B cell (primary cell): ENCODE measurements at regions not wholly inside any gene's neighbourhood (a gene's known extent, or its start where the extent isn't known, plus 50 kb on each side); places are given as distances from the start of the nearest gene placed in this dataset.

Source experiments
- ATAC-seq: fragments of 200-7000 bp; cut with Tn5 transposase; one replicate; pipeline ENCODE4 v1.10.0; 2021; ENCODE audit warnings: low read depth, mild to moderate bottlenecking, moderate number of reproducible peaks, moderate library complexity
- CTCF ChIA-PET: fragments of 350-600 bp; sonication (Branson Sonifier 250); formaldehyde crosslinking; loops from one replicate; lab custom pipeline; 2021; ENCODE audit warnings: antibody characterized with exemption, inconsistent platforms; lab: Charles Lee
- POLR2A ChIA-PET: fragments of 350-600 bp; sonication (Branson Sonifier 250); formaldehyde crosslinking; loops from one replicate; lab custom pipeline; 2021; ENCODE audit warnings: antibody characterized with exemption; lab: Charles Lee
- DNase-seq: peaks from one replicate; pipeline ENCODE4 v3.0.0; 2013
- H2AFZ ChIP-seq: 2 replicates; pipeline ENCODE4 v1.6.1; 2012; ENCODE audit warnings: mild to moderate bottlenecking, low read depth, low read length; ENCODE audit not compliant: insufficient read depth, poor library complexity, severe bottlenecking
- H3K27ac ChIP-seq, 2 donors: 1 replicate in 1 of 2; 2 replicates in 1 of 2; pipeline ENCODE4 v1.5.1; 2012 to 2013; ENCODE audit warnings: low read length in 2 of 2, mild to moderate bottlenecking in 2 of 2, moderate library complexity in 1 of 2
- H3K27me3 ChIP-seq, 4 experiments: fragments of 200-600 bp in 1 of 4; sonication (generic) in 1 of 4; replicated peaks in 1 of 4; 1 replicate in 2 of 4; 2 replicates in 2 of 4; pipeline versions ENCODE4 v1.6.1 to v1.7.0; 2013 to 2016; ENCODE audit warnings: low read length in 3 of 4, mild to moderate bottlenecking in 2 of 4, mixed read lengths in 1 of 4, moderate library complexity in 1 of 4; ENCODE audit not compliant: insufficient read depth in 4 of 4, control insufficient read depth in 3 of 4; ENCODE audit errors: control extremely low read depth in 1 of 4
- H3K36me3 ChIP-seq, 2 experiments: replicated peaks in 1 of 2; 1 replicate in 1 of 2; 2 replicates in 1 of 2; pipeline versions ENCODE4 v1.6.1 to v1.7.1; 2013; ENCODE audit warnings: low read length in 1 of 2; ENCODE audit not compliant: insufficient read depth in 2 of 2, control insufficient read depth in 1 of 2; ENCODE audit errors: control extremely low read depth in 1 of 2, extremely low read depth in 1 of 2
- H3K4me1 ChIP-seq, 2 donors: fragments of 200-600 bp in 1 of 2; sonication (generic) in 1 of 2; 1 replicate in 1 of 2; 2 replicates in 1 of 2; pipeline versions ENCODE4 v1.5.1 to v1.6.1; 2013 to 2017; ENCODE audit warnings: low read length in 2 of 2; ENCODE audit not compliant: control insufficient read depth in 2 of 2, insufficient read depth in 2 of 2
- H3K4me2 ChIP-seq: replicated peaks from 2 replicates; pipeline ENCODE3; 2012; ENCODE audit warnings: mild to moderate bottlenecking, low read depth, low read length; ENCODE audit not compliant: poor library complexity, severe bottlenecking
- H3K4me3 ChIP-seq, 5 experiments: fragments of 200-600 bp in 1 of 5; sonication (generic) in 1 of 5; 1 replicate in 3 of 5; 2 replicates in 2 of 5; pipeline versions ENCODE4 v1.5.1 to v1.7.0; 2011 to 2016; ENCODE audit warnings: low read length in 4 of 5, mild to moderate bottlenecking in 4 of 5, low read depth in 2 of 5, control low read depth in 1 of 5, moderate library complexity in 1 of 5; ENCODE audit not compliant: insufficient read depth in 1 of 5; ENCODE audit errors: control extremely low read depth in 1 of 5, extremely low read depth in 1 of 5
- H3K79me2 ChIP-seq: fragments of 200-600 bp; sonication (generic); one replicate; pipeline ENCODE4 v1.6.0; 2016; ENCODE audit warnings: low read length; ENCODE audit not compliant: control insufficient read depth, insufficient read depth
- H3K9ac ChIP-seq: fragments of 200-600 bp; sonication (generic); 2 replicates; pipeline ENCODE4 v1.6.1; 2017; ENCODE audit warnings: mild to moderate bottlenecking, low read length, moderate library complexity
- H3K9me3 ChIP-seq, 3 donors: one replicate each; pipeline versions ENCODE4 v1.6.1 to v1.7.1; 2013; ENCODE audit warnings: low read length in 2 of 3; ENCODE audit not compliant: control insufficient read depth in 2 of 3, insufficient read depth in 1 of 3; ENCODE audit errors: control extremely low read depth in 1 of 3
- H4K20me1 ChIP-seq: 2 replicates; pipeline ENCODE4 v1.6.0; 2012; ENCODE audit warnings: mild to moderate bottlenecking, low read length; ENCODE audit not compliant: insufficient read depth, control insufficient read depth, poor library complexity, severe bottlenecking
- H3K27ac Mint-ChIP-seq: one replicate; pipeline ENCODE4 v1.8.0; 2021; ENCODE audit warnings: mixed read lengths
- H3K27me3 Mint-ChIP-seq: one replicate; pipeline ENCODE4 v1.8.0; 2021; ENCODE audit warnings: mixed read lengths
- H3K4me1 Mint-ChIP-seq: one replicate; pipeline ENCODE4 v1.8.0; 2021; ENCODE audit warnings: mixed read lengths
- H3K4me3 Mint-ChIP-seq: one replicate; pipeline ENCODE4 v1.8.0; 2021; ENCODE audit warnings: mixed read lengths
- H3K9me3 Mint-ChIP-seq: one replicate; pipeline ENCODE4 v1.8.0; 2022; ENCODE audit warnings: mixed read lengths; ENCODE audit not compliant: insufficient read depth
- EZH2 ChIP-seq: IDR thresholded peaks from 2 replicates; pipeline ENCODE4 v1.6.1; 2012; ENCODE audit warnings: borderline replicate concordance, low read depth, mild to moderate bottlenecking, moderate library complexity, low read length; ENCODE audit not compliant: insufficient read depth, poor library complexity, severe bottlenecking
- WGBS: methylation state at CpG from one replicate; pipeline ENCODE4 v1.1.5; 2013; ENCODE audit warnings: missing lambda C conversion rate; ENCODE audit not compliant: insufficient coverage; 5-methylcytosine and 5-hydroxymethylcytosine counted together
- intact Hi-C: fragments of 100-400 bp; cut with micrococcal nuclease; formaldehyde crosslinking; loops from one replicate; pipeline ENCODE4 v1.10.0; 2022
- TF ChIP-seq, protein P1 (sequence below): fragments of 200-600 bp; IDR thresholded peaks from one replicate; pipeline ENCODE4 v1.8.0; 2022; ENCODE audit warnings: antibody characterized with exemption, mild to moderate bottlenecking

DNA sequence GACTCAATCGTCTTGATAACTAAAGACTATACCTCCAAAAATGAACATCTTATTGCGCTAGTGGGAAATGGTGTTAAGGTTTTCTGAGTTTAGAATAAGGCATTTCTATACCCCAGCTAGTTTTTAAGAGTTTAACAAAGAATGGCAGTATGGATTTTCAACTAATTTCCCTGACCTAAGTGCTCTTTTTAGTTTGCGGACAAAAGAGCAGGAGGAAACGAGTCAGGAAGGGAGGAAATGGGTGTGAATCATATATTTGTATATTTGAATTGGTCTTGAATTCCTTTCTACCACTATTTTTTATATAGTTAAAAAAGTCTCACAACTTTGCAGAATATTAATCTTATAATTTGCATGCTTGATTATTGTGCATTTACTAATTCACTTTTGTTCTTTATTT, 516.3 kb upstream of the ZNF608 start:
- Histone ChIP-seq H2AFZ (no peak overlapping the region), H3K36me3 (no peaks in the 10 kb centered on the region), H3K9ac (no peak overlapping the region), H3K4me1 (no peaks in the 10 kb centered on the region), H3K4me2 (no peak overlapping the region), H3K9me3 (no peaks in the 10 kb centered on the region), H4K20me1 (no peaks in the 10 kb centered on the region), H3K79me2 (no peaks in the 10 kb centered on the region), H3K27ac (no peak overlapping the region), H3K27me3 (no peaks in the 10 kb centered on the region), H3K4me3 (no peak overlapping the region)
- no peak overlapping the region for H3K4me3 Mint-ChIP-seq
- no peaks in the 10 kb centered on the region for H3K9me3 Mint-ChIP-seq
- H3K27ac Mint-ChIP-seq: no peak overlapping the region
- ChIA-PET CTCF (no interaction called here), POLR2A (no interaction called here)
- peaks cover 2% of the 10 kb centered on the region for H3K4me1 Mint-ChIP-seq
- no CpG with 5 or more reads among the region's 4 CpGs for WGBS
- DNase-seq: no peak
- intact Hi-C loops: no loop called here
- TF ChIP-seq, protein P1, sequence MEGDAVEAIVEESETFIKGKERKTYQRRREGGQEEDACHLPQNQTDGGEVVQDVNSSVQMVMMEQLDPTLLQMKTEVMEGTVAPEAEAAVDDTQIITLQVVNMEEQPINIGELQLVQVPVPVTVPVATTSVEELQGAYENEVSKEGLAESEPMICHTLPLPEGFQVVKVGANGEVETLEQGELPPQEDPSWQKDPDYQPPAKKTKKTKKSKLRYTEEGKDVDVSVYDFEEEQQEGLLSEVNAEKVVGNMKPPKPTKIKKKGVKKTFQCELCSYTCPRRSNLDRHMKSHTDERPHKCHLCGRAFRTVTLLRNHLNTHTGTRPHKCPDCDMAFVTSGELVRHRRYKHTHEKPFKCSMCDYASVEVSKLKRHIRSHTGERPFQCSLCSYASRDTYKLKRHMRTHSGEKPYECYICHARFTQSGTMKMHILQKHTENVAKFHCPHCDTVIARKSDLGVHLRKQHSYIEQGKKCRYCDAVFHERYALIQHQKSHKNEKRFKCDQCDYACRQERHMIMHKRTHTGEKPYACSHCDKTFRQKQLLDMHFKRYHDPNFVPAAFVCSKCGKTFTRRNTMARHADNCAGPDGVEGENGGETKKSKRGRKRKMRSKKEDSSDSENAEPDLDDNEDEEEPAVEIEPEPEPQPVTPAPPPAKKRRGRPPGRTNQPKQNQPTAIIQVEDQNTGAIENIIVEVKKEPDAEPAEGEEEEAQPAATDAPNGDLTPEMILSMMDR: no peak
- TF ChIP-seq EZH2: no peak
- no peaks in the 10 kb centered on the region for H3K27me3 Mint-ChIP-seq
- no peak for ATAC-seq

DNA sequence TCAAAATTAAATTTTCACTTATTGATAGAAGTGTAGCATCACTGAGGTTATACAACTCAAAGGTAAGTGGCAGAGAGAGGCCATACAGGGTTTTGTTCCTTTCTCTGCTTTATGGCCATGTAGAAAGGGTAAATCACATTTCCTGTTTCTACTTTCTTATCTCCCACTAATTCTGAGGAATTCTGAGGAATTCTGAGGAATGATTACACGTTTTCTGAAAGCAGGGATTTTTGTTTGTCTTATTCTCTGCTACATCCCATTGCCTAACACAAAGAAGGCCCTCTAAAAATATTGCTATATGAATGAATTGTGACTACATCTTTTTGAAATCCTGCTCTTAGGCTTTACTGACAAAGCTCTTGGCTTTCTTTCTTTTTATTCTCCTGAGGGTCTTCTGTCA, 516.9 kb upstream of the ZNF608 start:
- no peaks in the 10 kb centered on the region for H3K27me3 ChIP-seq
- Mint-ChIP-seq H3K27me3 (no peaks in the 10 kb centered on the region), H3K4me3 (no peak overlapping the region), H3K27ac (no peak overlapping the region), H3K9me3 (no peaks in the 10 kb centered on the region), H3K4me1 (no peaks in the 10 kb centered on the region)
- H3K4me3 ChIP-seq: no peak overlapping the region
- H3K27ac ChIP-seq: no peak overlapping the region
- intact Hi-C loops: no loop called here
- H3K4me2 ChIP-seq: no peak overlapping the region
- no peaks in the 10 kb centered on the region for H3K4me1 ChIP-seq
- H3K36me3 ChIP-seq: no peaks in the 10 kb centered on the region
- WGBS: no CpG with 5 or more reads among the region's 1 CpG
- ChIA-PET POLR2A (no interaction called here), CTCF (no interaction called here)
- no peak overlapping the region for H3K9ac ChIP-seq
- DNase-seq (no peak), ATAC-seq (no peak)
- no peaks in the 10 kb centered on the region for H4K20me1 ChIP-seq
- no peak overlapping the region for H2AFZ ChIP-seq
- no peak for TF ChIP-seq EZH2
- TF ChIP-seq, protein P1: no peak
- no peaks in the 10 kb centered on the region for H3K9me3 ChIP-seq
- no peaks in the 10 kb centered on the region for H3K79me2 ChIP-seq
